Kasumi-1 (cell line): ENCODE measurements at regions not wholly inside any gene's neighbourhood (a gene's known extent, or its start where the extent isn't known, plus 50 kb on each side); places are given as distances from the start of the nearest gene placed in this dataset.
"Not testable (repeated sequence)": the region's sequence is repeated elsewhere in the genome, so short reads cannot be mapped to it uniquely, and the experiment has no call there.

Experiments
- DNase-seq, 2 experiments: peaks; one replicate each; lab custom pipeline; 2025; lab: John Stamatoyannopoulos, UW

GRCh38 chr15:87752250-87752951 is 504.1 kb downstream of the NTRK3 start:
- no peak for DNase-seq

DNA sequence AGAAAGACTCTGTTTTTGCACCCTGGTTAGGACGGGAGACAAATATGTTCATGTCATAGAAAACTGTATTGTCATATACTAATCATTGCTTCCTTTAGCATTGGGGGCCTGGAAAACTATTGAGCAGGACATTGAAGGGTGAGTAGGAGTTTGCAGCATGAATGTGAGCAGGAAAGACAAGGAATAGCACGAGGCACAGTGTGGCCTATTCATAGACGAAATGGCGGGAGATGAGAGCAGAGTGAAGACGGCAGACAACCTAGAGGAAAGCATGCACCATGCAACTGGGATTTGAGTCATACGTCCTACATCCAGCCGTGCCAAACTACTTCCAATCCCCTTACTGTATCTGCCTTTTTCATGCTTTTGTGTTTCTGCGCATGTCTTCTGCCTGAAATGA is 508.1 kb downstream of the NTRK3 start:
- DNase-seq, result no peak

GRCh38 chr15:87747087-87747486 is 509.5 kb downstream of the NTRK3 start:
- no peak for DNase-seq

DNA sequence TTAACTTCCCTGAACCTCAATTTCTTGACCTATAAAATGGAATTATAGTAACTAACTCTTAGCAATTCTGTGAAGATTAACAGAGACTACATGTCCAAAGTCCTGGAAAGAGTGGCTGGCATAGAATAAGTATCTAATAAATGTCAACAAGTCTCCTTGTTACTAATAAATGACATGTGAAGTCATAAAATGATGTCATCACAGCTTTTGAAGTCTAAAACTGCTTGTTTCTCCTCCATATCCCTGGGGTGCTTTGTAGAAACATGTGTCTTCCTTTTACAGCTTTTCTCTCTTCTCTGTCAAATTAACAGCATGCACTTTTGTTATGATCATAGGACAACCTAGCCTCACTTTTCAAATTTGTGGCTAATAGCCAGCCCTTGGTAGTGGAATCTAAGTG is 510.2 kb downstream of the NTRK3 start:
- no peak for DNase-seq

- DNase-seq, result no peak
Measured at GRCh38 chr15:87744815-87745214, 511.7 kb downstream of the NTRK3 start.

DNA sequence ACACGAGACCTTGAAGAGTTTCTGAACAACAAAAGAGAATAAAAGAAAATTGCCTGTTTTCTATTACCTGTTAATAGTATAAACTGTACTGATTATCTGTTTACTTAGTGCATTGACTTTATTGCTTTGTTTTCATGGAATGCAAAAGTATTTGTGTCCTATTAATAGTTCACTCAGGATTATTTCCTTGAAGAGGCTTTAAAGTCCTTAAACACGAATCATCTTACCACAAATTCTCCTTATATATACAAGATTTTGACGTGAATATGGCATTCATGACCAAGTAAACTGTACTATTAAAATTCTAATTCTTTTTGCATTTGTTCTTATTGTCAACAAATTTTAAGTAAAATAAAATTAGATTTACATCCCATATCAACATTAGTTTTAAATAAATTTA is 513.0 kb downstream of the NTRK3 start:
- DNase-seq, result no peak

DNA sequence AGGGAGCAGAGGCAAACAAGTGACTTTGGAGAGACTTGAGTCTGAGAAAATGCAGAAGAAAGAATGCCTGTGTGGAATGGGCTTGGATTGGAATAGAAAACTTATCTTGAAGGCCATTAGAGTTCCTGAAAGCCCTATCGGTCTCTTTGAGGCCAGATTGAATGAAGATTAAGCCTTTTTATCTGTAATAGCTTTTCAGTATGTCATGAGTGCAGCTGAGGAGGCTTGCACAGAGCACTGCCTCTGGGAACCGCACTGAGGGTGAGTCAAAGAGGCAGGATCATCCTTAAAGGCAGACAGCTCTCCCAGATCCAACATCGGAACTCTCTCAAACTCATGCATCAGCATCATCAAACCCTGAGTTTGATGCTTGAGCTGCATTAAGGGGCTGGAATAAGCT is 515.2 kb downstream of the NTRK3 start:
- DNase-seq, result no peak

DNA sequence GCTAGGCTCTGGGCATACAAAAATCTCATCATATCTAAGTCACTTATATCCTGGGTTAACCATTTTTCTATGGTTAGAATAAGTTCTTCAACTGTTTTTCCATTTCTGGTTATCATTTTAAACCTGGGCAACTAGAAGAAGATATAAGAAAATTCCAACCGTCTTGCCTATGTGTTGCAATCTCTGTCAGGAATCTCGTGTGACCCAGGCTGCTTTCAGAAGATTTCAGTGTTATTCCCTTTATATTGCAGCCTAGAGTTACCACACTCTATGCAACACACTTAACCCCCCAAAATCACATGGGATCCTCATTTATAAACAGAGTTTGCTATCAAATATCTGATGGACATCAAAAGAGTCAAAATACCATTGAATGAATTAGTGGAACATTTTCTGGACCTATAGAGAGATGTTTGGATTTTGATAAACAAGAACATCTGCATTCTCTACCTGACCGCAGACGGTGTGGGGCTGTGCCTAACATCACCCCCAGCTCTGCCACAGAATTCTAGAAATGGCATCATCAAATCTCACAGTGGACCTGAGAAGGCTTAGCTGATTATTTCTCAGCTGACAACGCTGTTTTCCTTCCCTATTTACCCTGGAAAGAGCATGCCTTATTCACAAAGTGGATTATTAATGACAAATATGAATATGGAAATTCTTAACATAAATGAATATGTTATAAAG is 515.7 kb downstream of the NTRK3 start:
- DNase-seq, result no peak

GRCh38 chr15:87739866-87740265 is 516.7 kb downstream of the NTRK3 start:
- DNase-seq, result no peak

DNA sequence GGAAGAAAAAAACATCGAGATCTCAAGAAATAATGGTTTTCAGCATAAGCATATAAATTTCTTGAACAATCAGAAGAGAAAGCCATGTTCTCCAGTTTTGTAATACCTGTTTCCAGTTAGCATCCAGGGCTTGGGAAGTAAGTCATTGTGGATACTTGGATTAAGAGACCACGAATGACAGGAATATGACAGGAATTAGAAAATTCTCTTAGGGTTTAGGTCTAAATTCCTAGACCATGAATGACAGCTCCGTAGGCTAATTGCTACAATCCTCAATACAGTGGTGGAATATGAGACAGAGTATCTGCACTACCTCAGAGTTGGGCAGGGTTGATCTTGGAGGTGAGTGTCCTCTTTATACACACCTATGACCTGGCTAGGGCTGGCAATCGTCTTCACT is 517.5 kb downstream of the NTRK3 start:
- no peak for DNase-seq

DNA sequence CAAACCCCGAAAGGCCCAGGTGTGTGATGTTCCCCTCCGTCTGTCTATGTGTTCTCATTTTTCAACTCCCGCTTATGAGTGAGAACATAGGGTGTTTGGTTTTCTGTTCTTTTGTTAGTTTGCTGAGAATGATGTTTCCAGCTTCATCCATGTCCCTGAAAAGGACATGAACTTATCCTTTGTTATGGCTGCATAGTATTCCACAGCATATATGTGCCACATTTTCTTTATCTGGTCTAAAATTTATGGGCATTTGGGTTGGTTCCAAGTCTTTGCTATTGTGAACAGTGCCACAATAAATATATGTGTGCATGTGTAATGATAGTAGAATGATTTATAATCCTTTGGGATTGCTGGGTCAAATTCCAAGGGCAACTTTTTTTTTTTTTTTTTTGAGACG is 519.1 kb downstream of the NTRK3 start:
- DNase-seq, result not testable (repeated sequence)

- DNase-seq, result no peak
Measured at GRCh38 chr15:87736891-87737389, 519.6 kb downstream of the NTRK3 start.

- DNase-seq, result no peak
Measured at GRCh38 chr15:87736401-87736800, 520.1 kb downstream of the NTRK3 start.

DNA sequence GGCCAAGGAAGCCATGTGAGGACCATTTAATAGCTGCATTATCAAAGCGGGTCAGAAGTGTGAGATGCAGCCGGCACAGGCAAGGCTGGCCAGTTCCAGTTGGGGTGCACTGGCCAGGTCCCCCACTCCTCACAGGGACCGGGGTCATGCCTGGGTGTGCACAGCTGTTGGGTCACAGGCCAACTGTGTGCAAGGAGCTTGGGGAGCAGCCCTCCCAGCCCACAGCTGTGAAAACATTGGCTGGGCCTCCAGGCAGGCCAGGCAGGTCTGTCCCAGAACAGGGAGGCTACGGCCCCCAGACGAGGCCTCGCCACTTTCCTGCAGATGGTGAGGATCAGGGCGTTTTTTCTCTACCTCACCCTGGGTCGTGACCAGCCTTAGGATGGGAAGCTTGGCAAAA is 521.0 kb downstream of the NTRK3 start:
- no peak for DNase-seq

GRCh38 chr15:87734571-87735373 is 521.8 kb downstream of the NTRK3 start:
- no peak for DNase-seq

DNA sequence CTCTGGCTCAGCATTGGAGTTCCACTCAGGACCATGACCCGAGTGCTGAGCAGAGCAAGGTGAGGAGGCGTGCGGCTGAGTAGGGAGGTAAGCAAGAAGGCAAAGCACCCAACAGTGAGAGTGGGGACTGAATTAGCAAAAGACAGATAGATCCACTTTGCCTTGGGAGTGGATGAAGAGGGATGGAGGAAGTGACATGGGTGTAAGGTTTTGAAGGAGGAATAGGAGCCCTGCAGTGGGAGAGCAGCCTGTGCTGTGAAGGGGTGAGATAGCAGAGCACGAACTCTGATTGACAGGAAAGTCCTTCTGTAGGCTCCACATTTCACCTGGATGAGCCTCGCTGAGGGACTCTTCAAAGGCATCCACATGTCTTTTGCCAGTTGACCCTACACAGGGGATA is 522.6 kb downstream of the NTRK3 start:
- DNase-seq, result no peak

- no peak for DNase-seq
Measured at GRCh38 chr15:87733541-87733941, 523.0 kb downstream of the NTRK3 start.

GRCh38 chr15:87732976-87733375 is 523.6 kb downstream of the NTRK3 start:
- no peak for DNase-seq

- DNase-seq, result no peak
Measured at GRCh38 chr15:87731630-87732029, 524.9 kb downstream of the NTRK3 start.

DNA sequence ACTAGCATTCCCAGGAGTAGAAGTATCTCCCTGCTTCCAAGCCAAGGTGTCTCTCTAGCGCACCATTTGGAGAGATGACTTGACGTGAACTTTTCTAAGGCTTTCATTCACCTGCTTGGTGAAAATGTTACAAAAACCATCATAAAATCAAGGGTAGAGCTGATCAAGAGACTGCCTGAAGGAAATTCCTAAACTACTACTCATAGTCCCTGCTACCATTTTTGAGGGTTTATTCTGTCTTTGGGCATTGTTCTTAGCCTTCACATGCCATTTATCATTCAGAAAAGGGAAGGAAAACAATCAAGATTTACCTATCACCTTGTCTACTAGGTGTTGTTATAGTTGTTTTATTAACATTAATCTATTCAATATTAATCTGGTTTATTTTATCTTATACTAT is 525.8 kb downstream of the NTRK3 start:
- DNase-seq, result no peak

DNA sequence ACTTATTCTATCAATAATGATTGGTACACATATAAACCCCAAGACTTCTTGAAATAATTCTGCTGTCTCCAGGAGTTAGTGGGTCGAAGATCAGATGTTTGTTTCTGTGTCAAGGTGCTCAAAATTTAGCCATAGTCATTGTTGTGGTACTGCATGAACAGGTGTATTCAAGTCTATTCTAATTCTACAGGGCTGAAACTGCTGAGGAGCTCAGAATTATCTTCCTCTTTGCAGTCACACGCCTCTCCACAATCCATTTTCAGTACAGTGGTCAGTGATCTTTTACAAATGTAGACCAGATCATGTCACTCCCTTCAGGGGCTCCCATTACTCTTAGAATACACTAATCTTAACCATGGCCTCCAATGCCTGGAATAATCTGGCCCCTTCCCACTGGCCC is 527.5 kb downstream of the NTRK3 start:
- DNase-seq, result no peak

DNA sequence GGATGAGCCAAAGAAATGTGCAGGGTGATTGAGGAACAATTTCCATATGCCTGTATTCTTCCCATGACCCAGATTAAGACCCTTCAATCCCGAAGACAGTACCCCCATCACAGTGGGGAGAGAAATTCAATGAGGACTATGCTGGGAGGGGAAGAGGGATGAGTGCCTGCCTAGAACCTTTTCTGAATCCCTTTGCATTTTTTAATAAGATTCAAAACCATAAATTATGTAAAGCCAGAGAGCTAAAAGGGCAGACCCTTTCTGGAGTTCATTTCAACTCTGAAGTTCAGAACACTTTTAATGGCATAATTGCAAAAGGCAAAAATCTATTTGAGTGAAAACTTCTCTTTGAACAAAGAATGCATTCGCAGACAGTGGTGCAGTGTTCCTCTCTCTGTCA is 529.5 kb downstream of the NTRK3 start:
- no peak for DNase-seq

GRCh38 chr15:87724330-87724729 is 532.2 kb downstream of the NTRK3 start:
- no peak for DNase-seq
